HG02884 (cell line): ENCODE measurements at regions not wholly inside any gene's neighbourhood (a gene's known extent, or its start where the extent isn't known, plus 50 kb on each side); places are given as distances from the start of the nearest gene placed in this dataset.

Experiments
- ATAC-seq: cut with Tn5 transposase; IDR thresholded peaks from one replicate; pipeline ENCODE4 v1.9.1; 2021; ENCODE audit warnings: mild to moderate bottlenecking, moderate library complexity; ENCODE audit not compliant: unreplicated experiment

- no peak for ATAC-seq
Observed at GRCh38 chr4:165666836-165667235, 206.2 kb upstream of the TLL1 start.

DNA sequence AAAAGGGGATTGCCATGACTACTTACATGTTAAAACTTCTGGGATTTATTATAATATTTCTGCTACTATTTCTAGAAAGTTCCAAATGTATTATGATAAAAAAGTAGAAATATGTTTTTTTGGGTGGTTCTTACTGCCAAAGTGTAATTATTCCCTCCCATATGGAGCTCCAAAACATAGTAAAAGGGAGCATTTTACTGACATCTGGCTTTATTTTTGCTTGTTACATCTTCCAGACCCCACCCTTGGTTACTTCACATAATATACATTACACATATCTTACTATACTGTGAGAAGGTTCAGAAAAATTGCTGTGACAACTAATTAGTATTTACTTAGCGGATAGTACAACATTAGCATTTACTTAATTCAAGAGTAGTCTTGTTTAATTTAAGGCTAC, 205.1 kb upstream of the TLL1 start:
- ATAC-seq, result no peak

DNA sequence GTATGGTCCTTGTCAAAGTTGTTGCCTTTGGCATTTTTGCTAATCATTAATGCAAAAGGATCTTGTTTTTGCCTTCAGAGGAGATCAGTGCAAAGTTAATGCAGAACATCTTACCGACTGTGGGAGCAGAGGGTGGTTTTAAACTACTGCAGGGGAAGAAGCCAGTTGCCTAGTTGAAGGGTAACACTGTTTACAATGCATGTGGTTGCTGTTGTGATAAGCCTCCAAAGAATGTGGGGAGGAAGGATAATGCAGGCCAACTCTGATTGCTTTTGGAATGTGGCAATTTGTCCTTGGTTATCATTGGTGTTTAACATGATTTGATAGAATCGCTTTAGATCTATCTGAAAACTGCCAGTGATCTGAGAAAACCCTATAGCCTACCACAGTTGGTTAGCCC, 204.3 kb upstream of the TLL1 start:
- no peak for ATAC-seq

DNA sequence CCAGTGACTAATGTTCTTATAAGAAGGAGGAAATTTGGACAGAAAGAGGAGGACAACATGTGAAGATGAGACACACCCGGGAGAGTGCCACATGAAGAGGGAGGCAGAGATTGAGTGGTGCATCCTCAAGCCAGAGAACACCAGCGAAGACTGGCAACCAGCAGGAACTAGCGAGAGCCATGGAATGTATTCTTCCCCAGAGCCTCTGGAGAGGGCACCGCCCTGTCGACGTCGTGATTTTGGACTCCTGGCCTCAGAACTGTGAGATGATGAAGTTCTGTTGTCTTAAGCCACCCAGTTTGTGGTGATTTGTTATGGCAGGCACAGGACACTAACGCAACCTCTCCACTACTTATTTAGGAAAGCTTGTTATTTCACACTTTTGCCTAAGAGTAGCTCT, 196.0 kb upstream of the TLL1 start:
- ATAC-seq, result no peak

DNA sequence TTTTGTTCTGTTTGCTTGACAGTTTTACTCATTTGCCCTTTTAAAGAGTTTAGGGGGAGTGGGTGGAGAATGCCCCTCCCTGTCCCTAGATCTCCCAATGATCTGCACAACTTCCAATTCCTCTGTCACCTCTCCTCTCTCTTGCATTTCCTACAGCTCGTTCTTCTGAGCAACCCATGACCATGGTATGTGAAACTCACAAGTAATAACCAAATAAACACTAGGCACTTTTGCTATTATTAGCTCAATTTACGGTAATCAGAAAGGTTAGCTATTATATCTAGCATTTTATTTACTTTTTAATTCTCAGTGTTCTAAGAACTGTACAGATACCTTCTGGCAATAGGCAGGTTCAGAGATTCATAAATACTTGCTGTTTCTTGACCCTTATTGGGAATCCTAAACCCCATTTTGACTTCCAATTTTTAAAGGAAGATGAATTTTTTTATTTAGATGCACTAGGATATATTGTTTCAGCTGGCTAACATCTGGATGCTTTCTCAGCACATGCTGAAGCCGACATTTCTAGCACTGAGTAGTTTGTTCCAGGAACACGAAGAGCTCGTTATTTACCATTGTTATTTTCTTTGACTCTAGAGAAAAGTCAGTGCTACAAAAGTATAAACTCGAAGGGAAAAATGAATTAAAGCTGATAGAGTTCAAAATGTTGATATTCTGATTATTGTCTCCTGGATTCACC, 194.7 kb upstream of the TLL1 start:
- no peak for ATAC-seq

GRCh38 chr4:165678936-165679325, 194.1 kb upstream of the TLL1 start:
- no peak for ATAC-seq

DNA sequence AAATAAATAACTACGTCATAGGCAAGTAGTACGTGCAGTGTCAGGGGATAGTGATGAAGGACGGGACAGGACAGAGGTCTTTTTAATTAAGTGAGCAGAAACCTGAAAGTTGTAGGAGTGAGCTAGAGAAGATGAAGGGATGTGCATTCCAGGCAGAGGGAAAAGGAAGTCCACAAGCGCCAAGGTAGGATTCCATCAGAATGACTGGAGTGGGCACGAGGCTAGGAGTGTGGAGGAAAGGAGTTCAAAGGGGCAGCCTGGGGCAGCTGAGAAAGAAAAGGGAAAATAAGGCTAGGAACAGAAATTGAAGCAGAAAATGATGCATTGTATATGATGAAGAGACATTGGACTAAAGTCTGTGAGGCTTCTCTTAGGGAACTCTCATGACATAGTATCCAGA, 192.2 kb upstream of the TLL1 start:
- ATAC-seq, result no peak

- ATAC-seq, result no peak
Observed at GRCh38 chr4:165682611-165683010, 190.4 kb upstream of the TLL1 start.

DNA sequence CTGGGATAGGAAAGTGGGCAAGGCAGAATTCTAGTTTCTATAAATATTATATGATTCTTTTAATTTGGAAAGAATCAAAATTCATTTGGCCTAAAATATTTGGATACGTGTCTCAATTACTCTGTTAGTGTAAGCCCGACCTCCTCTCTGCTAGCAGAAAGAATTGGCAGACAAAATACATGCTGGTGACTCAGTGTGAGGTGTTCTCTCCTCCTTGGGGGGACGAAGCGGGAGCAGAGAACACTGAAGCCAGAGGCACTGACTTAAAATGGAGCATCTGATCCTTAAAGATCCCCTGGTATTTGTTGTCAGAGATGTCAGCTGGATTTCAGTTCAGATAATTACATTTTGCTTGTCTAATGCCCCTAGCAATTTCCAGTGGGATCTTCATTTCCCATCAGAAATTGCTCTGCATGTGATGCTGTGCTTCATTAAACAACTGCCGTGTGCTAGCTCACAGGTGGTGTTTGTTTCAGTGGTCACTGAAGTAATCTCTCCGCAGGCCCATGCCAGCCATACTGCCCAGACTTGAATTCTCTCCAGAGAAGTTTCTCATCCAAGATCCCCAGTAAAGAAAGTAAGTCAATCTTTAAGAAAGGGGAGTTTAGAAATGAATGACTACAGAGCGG, 188.7 kb upstream of the TLL1 start:
- no peak for ATAC-seq

- ATAC-seq, result no peak
Observed at GRCh38 chr4:165686756-165687155, 186.3 kb upstream of the TLL1 start.

GRCh38 chr4:165689159-165689558, 183.9 kb upstream of the TLL1 start:
- no peak for ATAC-seq

DNA sequence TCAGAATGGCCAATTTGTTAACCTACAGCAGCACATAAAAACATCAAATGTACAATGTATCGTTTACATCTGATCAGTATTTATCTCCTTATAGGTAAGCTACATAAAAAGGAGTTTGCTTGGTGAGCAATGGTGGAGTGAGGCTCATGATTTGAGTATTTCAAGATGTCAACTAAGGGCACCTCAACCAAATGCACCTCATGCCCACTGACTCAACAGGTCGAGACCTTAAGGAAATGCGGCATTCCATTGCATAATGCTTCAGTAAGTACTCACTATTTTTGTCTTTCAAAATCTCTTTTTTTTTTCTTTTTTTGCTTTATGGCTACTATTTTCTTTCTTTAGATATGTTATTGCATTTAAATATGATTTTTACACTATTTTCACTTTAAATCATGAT, 181.0 kb upstream of the TLL1 start:
- ATAC-seq, result no peak

DNA sequence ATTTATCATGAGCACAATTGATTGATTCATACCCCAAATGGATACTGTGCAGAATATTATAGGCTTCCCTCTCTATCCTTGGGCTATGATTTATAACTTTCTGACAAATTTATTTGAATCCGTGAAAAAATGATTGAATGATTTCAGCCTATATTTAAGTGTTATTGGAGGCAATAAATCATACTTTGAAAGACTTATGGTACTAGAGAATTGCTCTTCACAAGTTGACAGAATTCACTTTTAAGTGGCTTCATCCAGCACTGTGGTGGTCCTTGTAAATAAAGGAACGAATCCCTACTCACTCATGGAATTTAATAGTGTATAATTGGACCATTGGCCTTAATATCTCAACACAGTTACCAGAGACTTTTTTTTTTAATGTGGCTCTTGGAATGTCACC, 174.8 kb upstream of the TLL1 start:
- no peak for ATAC-seq

DNA sequence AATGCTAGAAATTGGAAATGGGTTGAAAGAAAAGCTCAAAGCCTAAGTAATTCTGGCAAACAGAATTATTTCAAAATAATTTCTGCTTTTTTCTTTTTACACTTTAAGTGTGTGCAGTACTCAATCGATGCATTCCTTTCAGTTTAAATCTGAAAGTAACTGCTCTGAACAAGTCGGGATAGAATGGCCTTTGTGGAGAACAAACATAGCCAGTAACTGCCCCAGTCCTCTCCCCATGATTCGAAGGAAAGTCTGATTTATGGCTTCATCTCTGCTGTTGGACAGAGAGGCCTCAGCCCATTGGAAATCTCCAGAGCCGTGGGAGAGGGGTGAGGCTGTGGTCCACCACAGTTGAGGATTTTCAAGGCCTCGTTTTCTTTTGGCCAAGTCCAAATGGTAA, 174.0 kb upstream of the TLL1 start:
- no peak for ATAC-seq

- ATAC-seq, result peak; percentile 51
Observed at GRCh38 chr4:165700855-165701254, 172.2 kb upstream of the TLL1 start.

DNA sequence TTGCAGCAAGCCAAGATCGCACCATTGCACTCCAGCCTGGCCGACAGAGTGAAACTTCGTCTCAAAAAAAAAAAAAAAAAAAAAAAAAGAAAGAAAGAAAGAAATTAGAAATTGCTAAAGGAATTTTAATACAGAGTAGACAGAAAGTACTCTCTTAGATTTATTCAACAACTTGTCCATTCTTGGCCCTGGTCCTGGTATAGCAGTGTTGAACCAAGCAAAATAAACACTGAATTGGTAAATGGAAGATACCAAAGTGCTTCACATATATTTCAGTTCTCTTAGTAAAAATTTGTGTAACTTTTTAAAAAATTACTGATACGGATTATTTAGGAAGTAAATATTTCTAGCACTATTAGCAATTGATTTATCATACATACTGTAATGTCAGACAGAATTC, 165.9 kb upstream of the TLL1 start:
- no peak for ATAC-seq

DNA sequence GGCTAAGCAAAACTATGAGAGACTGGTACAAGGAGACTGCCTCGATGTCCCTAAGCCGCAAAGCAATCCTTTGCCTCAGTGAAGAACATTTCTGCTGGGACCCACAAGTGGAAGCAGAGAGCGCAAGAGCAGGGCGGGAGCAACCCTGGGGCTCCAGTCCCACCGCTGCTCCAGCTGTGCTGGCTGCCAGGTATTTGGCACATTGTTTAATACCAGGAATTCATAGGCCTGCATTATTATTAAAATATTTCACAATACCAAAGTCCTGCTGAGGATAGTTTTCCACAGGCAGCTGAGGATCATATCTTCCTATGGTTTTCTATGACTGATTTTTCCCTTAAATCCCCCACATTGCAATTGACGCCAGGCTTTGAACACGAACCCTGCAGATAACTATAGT, 163.5 kb upstream of the TLL1 start:
- ATAC-seq, result no peak

DNA sequence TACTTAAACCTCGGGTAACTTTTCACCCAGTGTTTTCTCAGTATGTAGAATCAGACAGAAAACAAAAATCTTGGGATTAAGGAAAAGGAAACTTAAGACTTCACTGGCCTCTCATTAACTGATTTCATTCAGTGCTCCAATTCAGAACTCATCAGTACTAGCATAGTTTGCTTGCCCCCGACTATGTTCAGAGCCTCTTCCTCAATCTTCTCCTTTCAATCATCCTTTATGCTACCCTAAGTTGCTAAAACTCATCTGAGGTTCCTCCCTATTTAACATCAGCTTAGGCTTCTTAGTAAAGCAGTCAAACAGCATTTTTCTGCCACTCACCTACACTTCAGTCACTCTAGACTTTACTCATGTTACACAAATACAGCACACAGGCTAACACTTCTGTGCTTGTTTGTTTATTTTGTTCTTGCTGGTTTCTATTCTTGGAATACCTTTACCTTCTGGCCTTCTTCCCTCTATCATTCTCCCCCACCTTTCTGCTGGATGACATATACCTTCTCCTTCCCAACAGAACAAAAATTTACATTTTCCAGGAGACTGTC, 163.0 kb upstream of the TLL1 start:
- ATAC-seq, result no peak

DNA sequence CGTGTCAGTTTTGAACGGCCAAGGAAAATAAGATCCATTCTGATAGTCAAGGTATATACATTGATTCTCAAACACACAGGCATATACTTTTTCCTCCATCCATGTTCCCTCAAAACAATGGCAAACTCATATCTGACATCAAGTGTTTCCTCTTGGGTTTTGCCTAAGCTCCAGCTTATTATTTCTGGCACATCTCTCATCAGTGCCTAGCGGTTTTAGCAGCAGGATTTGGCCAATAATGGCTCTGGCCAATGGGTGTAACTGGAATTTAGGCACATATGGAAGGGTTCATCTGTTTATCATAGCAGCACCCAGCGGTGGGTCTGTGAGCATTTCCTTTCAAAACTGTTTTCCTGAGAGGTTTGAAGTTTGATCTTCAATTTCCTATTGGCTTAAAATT, 161.6 kb upstream of the TLL1 start:
- no peak for ATAC-seq

GRCh38 chr4:165711912-165712311, 161.1 kb upstream of the TLL1 start:
- ATAC-seq, result no peak

- no peak for ATAC-seq
Observed at GRCh38 chr4:165714650-165715049, 158.4 kb upstream of the TLL1 start.

DNA sequence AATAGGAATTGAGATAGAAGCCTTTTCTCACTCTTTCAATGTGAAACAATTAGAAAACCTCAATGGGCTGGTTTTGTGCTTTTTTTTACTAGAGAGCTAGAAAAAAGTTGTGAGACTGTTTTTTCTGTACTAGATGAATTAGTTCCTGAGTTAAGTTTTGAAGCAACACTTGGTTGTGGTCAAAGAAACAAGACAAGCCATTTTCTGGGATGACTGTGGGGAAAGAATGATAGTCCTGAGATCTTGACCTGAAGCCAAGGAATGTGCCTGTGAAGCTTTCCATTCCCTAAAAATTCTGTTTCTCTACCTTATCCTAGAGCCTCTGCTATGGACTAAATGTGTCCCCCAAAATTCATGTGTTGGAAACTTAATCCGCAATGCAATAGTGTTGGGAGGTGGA, 157.8 kb upstream of the TLL1 start:
- ATAC-seq, result no peak

DNA sequence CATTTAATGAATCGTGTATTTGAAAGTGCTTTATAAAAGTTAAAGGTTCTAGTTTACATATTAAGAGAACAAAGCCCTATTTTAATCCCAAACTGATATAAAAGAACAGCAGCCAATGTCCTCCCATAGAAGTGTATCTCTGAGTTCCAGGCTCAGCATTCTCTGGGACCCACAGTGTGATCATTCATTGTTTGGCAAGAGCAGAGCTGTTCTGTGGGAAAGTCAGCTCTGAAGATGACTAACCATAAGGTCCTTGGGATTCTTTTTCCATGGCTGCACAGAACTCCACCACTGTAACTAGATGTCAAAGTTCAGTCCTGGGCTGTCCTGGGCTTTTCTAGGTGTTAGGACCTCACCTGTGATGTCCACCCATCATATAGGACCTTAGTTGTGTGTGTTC, 157.0 kb upstream of the TLL1 start:
- no peak for ATAC-seq
